IMR-90 (cell line): ENCODE measurements at regions not wholly inside any gene's neighbourhood (a gene's known extent, or its start where the extent isn't known, plus 50 kb on each side); places are given as distances from the start of the nearest gene placed in this dataset.

Experiments used
- CEBPB ChIP-seq: IDR thresholded peaks from 2 replicates; pipeline ENCODE4 v1.6.1; 2012; ENCODE audit warnings: low read depth, low read length, improper control_type of control experiment
- CTCF ChIP-seq: conservative IDR thresholded peaks from 2 replicates; pipeline ENCODE4 v1.5.1; 2012; ENCODE audit warnings: mild to moderate bottlenecking, low read depth, low read length, improper control_type of control experiment
- ELK1 ChIP-seq: fragments of 150-350 bp; IDR thresholded peaks from 2 replicates; pipeline ENCODE4 v1.6.1; 2016; ENCODE audit warnings: low read depth, mild to moderate bottlenecking, low read length, moderate library complexity, borderline replicate concordance
- FOS ChIP-seq: fragments of 150-350 bp; IDR thresholded peaks from 2 replicates; pipeline ENCODE4 v1.6.1; 2016; ENCODE audit warnings: low read depth, low read length
- MAFK ChIP-seq: IDR thresholded peaks from 2 replicates; pipeline ENCODE4 v1.6.1; 2012; ENCODE audit warnings: low read depth, low read length, improper control_type of control experiment
- MAZ ChIP-seq: IDR thresholded peaks from 2 replicates; pipeline ENCODE4 v1.6.1; 2012; ENCODE audit warnings: low read depth, mild to moderate bottlenecking, low read length, improper control_type of control experiment, moderate library complexity, borderline replicate concordance
- MXI1 ChIP-seq: IDR thresholded peaks from 2 replicates; pipeline ENCODE4 v1.6.1; 2012; ENCODE audit warnings: low read depth, mild to moderate bottlenecking, low read length, moderate library complexity, borderline replicate concordance
- POLR2A ChIP-seq: IDR thresholded peaks from 2 replicates; pipeline ENCODE4 v1.6.1; 2012; ENCODE audit warnings: mild to moderate bottlenecking, low read depth, low read length
- RAD21 ChIP-seq: IDR thresholded peaks from 2 replicates; pipeline ENCODE4 v1.6.1; 2012; ENCODE audit warnings: low read length, improper control_type of control experiment
- RCOR1 ChIP-seq: IDR thresholded peaks from 2 replicates; pipeline ENCODE4 v1.6.1; 2012; ENCODE audit warnings: mild to moderate bottlenecking, low read length, improper control_type of control experiment; ENCODE audit not compliant: insufficient replicate concordance
- RFX5 ChIP-seq: IDR thresholded peaks from 2 replicates; pipeline ENCODE4 v1.8.0; 2012; ENCODE audit warnings: low read depth, mild to moderate bottlenecking, low read length, moderate library complexity
- USF2 ChIP-seq: fragments of 150-350 bp; IDR thresholded peaks from 2 replicates; pipeline ENCODE4 v1.6.1; 2017; ENCODE audit warnings: mild to moderate bottlenecking, antibody characterized with exemption, low read length, low read depth

DNA sequence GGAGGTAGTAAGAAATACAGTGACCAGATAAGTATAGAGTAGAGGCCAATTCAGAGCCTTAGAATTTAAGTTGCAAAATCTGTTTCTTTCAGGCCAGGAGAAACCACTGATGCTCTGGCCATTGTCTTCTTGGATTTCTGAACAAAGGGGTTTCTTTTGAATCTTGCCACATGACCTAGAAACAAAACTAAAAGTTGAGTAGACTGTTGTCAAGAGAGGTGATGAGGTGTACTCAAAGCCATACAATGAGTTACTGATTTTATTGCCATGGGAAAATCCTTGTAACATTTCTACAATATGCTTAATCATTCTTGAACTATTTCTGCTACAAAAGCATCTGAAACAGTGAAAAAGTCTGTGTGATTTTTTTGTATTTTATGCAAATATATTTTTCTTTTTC is 881.3 kb downstream of the CDH11 start:
- no peak for TF ChIP-seq CTCF
- no peak for TF ChIP-seq CEBPB
- no peak for TF ChIP-seq RFX5
- TF ChIP-seq POLR2A = no peak
- no peak for TF ChIP-seq RAD21
- no peak for TF ChIP-seq RCOR1
- TF ChIP-seq MXI1 = no peak
- TF ChIP-seq FOS = no peak
- TF ChIP-seq MAZ = no peak
- TF ChIP-seq ELK1 = no peak
- TF ChIP-seq MAFK = no peak
- no peak for TF ChIP-seq USF2
